RCC 7860 (cell line): ENCODE measurements at regions not wholly inside any gene's neighbourhood (a gene's known extent, or its start where the extent isn't known, plus 50 kb on each side); places are given as distances from the start of the nearest gene placed in this dataset.

Source experiments
- DNase-seq: peaks from one replicate; pipeline ENCODE4 v3.0.0-alpha.2; 2015; ENCODE audit warnings: low spot score
- FAIRE-seq: peaks from 2 replicates; lab custom pipeline; 2012; peaks lifted over from hg19 to GRCh38; lab: Jason Lieb, UNC

DNA sequence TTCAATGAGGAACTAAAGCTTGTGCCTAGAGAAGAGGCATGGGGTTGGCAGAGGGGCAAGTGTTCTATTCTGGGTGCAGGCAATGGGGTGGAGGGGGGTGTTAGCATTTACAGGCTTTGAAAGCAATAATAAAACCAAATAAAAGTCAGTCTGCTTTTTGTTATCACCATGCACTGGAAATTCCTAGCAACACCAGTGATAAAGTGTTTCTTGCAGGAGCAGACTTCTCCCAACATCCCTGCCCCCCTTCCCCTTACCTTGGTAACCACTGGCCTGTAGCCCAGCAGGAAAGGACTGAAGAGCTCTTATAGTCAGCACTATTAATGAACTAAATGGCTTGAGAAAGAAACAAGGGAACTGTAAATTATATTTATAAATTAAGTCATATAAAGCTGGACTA, 65.2 kb upstream of the SESN3 start:
- FAIRE-seq (no peak), DNase-seq (no peak)

GRCh38 chr11:95295382-95296149, 64.6 kb upstream of the SESN3 start:
- no peak for FAIRE-seq
- DNase-seq = no peak

DNA sequence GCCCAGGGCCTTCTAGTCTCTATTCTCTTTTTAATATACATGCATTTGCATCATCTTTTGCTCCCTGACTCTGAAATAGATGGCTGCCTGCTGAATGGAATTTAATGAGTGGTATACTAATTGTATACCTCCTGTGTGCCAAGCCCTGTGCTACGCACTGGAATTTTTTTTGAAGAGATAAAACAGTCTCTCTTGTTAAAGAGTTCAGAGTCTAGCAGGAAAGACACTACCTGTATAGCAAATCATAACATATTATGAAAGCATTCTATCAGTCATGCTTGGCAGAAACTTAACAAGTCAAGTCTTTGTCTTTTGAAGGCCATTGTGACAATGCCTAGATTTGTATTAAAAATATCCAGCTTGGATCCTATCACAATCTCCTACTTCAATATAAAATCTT, 63.7 kb upstream of the SESN3 start:
- DNase-seq (no peak), FAIRE-seq (no peak)

DNA sequence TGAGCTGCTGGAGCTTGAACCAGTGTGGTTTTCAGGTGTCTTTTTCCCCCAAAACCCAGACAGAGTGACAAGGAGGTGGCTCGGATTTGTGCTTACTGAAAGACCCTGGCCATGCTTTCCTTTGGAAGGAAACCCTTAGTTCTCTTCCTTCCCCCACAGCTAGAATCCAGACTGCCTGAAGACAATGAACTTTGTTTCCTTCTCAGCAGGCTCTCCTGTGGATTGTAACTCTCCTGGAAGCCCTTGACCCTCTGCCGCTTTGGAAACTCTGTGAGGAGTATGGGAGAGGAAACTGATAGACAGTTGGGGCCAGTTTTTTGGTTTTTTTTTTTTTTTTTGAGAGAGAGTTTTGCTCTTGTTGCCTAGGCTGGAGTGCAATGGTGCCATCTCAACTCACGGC, 62.1 kb upstream of the SESN3 start:
- no peak for DNase-seq
- no peak for FAIRE-seq

DNA sequence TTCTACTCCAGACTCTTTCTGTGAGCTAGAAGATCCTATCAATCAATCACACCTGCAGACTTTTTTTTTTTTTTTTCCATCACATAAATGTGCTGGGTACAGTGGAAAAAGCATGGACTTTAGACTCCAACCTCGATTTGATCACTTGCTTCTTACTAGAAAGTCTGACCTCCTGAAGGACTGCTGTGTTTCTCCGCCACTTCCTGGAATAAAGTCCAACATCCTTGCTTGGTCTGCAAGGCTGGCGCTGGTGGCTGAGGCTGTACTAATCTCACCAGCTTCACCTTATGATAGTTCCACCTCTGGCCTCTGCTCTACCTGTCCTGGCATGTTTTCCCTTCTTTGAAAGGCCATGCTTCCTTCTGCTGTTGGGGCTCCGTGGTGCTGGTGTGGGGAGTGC, 60.9 kb upstream of the SESN3 start:
- DNase-seq (no peak), FAIRE-seq (no peak)

DNA sequence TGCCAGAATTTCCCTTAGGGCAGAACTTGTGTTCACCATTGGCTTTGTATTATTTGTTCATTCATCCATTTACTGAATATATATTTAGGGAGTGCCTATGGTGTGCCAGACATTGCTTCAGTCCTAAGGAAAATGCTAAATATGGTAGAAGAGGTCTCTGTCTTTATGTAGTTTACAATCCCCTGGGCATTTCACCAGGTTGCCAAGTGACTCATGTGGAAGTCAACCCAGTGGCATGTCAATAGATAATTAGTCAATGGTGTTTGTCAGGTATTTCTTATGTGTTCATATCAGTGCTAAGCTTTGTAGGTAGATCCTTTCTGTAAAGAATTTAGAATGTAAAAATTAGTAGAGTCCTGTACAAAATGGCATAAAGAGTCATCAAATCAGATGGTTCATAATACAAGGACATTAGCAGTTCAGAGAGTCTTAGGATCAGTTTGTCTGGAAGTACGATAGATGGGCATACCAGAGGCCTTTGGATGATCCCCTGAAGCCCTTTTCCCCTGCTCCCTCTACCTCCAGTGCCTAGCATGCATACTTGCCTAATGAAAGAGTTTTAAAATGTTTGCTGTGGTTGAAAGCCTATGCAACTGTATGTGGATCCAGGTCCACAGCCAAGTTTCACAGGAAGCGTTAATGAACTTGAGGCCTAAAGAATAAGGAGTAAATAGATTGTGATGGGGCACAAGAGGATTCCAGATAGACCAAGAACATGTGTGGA, 58.5 kb upstream of the SESN3 start:
- FAIRE-seq (no peak), DNase-seq (no peak)

GRCh38 chr11:95284057-95285052, 53.4 kb upstream of the SESN3 start:
- DNase-seq = no peak
- FAIRE-seq = no peak

DNA sequence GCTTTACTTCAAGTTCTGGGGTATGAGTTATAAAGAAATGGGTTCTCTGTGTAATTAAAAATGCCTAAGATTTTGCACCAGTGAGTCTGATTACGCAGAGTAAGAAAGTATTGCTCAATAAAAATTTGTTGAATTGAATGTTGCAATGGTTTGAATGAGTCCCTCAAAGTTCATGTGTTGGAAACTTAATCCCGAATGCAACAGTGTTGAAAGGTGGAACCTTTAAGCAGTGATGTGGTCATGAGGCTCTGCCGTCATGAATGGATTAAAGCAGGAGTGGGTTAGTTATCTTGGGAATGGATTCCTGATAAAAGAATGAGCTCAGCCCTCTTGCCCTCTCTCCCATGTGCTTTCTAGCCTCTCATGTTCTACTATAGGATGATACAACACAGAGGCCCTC, 52.6 kb upstream of the SESN3 start:
- DNase-seq = no peak
- FAIRE-seq = no peak

DNA sequence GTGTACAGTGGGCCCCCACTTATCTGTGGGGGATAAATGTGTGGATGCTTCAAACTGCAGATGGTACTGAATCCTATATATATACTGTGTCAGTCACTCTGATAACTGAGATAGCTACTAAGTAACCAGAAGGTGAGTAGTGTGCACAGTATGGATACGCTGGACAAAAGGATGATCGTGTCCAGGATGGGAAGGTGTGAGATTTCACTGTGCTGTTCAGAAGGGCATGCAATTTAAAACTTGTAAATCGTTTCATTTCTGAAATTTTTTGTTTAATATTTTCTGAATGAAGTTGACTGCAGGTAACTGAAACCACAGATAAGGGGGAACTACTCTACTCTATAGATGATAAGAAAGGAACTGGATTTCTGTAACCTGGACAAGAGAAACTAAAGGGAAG, 52.1 kb upstream of the SESN3 start:
- FAIRE-seq (no peak), DNase-seq (no peak)

DNA sequence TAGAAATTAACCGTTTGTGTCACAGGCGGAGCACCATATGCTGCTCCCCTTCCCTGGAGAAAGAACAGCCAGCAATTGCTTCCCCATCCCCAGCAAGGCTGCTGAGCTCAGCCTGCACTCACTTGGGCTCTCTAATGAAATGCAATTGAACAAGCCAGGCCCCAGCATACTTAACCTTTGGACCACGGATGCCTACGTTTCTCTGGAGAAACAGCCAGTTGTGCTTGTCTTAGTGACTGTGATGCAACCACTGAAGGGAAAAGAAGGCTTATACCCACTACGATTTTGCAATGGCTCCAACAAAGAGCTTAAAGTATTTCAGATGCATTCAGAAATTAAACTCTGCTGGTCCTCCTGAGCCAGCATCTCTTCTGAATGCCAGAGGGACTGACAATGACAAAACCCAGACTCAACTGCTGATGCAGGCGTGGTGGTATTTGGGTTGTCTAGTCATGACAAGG, 51.3 kb upstream of the SESN3 start:
- no peak for DNase-seq
- FAIRE-seq = no peak
